Small intestine (tissue), 7 donors: ENCODE measurements at regions not wholly inside any gene's neighbourhood (a gene's known extent, or its start where the extent isn't known, plus 50 kb on each side); places are given as distances from the start of the nearest gene placed in this dataset.
A peak's percentile ranks its signal among the peaks of the same experiment; 100 is the strongest.

Source experiments
- DNase-seq, 2 donors: peaks; one replicate each; pipeline versions ENCODE4 v3.0.0 to v3.0.0-alpha.2; 2013
- FAIRE-seq: peaks from 2 replicates; lab custom pipeline; 2012; peaks lifted over from hg19 to GRCh38; lab: Jason Lieb, UNC
- H3K27ac ChIP-seq, 3 donors: one replicate each; pipeline ENCODE4 v1.5.1; 2013; ENCODE audit warnings: low read length in 2 of 3, mild to moderate bottlenecking in 2 of 3, control low read depth in 1 of 3, inconsistent platforms in 1 of 3, low read depth in 1 of 3, moderate library complexity in 1 of 3
- H3K27me3 ChIP-seq, 3 donors: one replicate each; pipeline ENCODE4 v1.6.1; 2013; ENCODE audit warnings: low read length in 3 of 3, inconsistent platforms in 1 of 3; ENCODE audit not compliant: control insufficient read depth in 3 of 3, insufficient read depth in 3 of 3
- H3K36me3 ChIP-seq, 3 donors: one replicate each; pipeline ENCODE4 v1.6.1; 2013; ENCODE audit warnings: low read length in 3 of 3, inconsistent platforms in 1 of 3, low read depth in 1 of 3, mild to moderate bottlenecking in 1 of 3, moderate library complexity in 1 of 3; ENCODE audit not compliant: control insufficient read depth in 3 of 3, insufficient read depth in 2 of 3
- H3K4me1 ChIP-seq, 3 donors: one replicate each; pipeline ENCODE4 v1.6.1; 2013; ENCODE audit warnings: low read length in 2 of 3, inconsistent platforms in 1 of 3, low read depth in 1 of 3, mild to moderate bottlenecking in 1 of 3, moderate library complexity in 1 of 3; ENCODE audit not compliant: control insufficient read depth in 3 of 3, insufficient read depth in 2 of 3
- H3K4me3 ChIP-seq, 3 donors: one replicate each; pipeline ENCODE4 v1.5.1; 2013; ENCODE audit warnings: low read length in 3 of 3, control low read depth in 1 of 3, inconsistent platforms in 1 of 3, low read depth in 1 of 3, mild to moderate bottlenecking in 1 of 3, moderate library complexity in 1 of 3
- H3K9me3 ChIP-seq, 2 donors: one replicate each; pipeline ENCODE4 v1.6.1; 2013; ENCODE audit warnings: low read depth in 1 of 2, low read length in 1 of 2; ENCODE audit not compliant: control insufficient read depth in 2 of 2, insufficient read depth in 1 of 2
- WGBS, 3 donors: extraction: QIAGEN DNeasy Blood & Tissue Kit; methylation state at CpG; one replicate each; pipeline ENCODE4 v1.1.7; 2013; 5-methylcytosine and 5-hydroxymethylcytosine counted together
- donor health status: healthy with polysubstance abuse.
- donor health status: control.
- donor health status: control.
- donor health status: Bipolar disorder and iron deficiency.
- donor health status: healthy.

- Histone ChIP-seq H3K27me3 (peaks cover 0 to 1% (median 0%) of the 10 kb centered on the region in 3 donors), H3K27ac (no peak overlapping the region), H3K36me3 (no peaks in the 10 kb centered on the region), H3K9me3 (no peaks in the 10 kb centered on the region), H3K4me3 (no peak overlapping the region), H3K4me1 (no peaks in the 10 kb centered on the region)
- FAIRE-seq: no peak
- 86 to 92% (median 91%) methylated on average over 5 of the region's 5 CpGs for WGBS, 3 donors
- DNase-seq: no peak
Measured at GRCh38 chr4:54418468-54418867, 189.4 kb downstream of the PDGFRA start.

GRCh38 chr4:54423066-54423465 is 194.0 kb downstream of the PDGFRA start:
- Histone ChIP-seq H3K27me3 (peaks cover 0 to 1% (median 0%) of the 10 kb centered on the region in 3 donors), H3K4me3 (no peak overlapping the region), H3K27ac (no peak overlapping the region), H3K9me3 (no peaks in the 10 kb centered on the region), H3K4me1 (no peaks in the 10 kb centered on the region), H3K36me3 (no peaks in the 10 kb centered on the region)
- FAIRE-seq: no peak
- WGBS, 3 donors: 15 to 59% (median 19%) methylated on average over 1 of the region's 1 CpG
- no peak for DNase-seq

- H3K4me1 ChIP-seq: no peaks in the 10 kb centered on the region
- no peak for DNase-seq
- H3K36me3 ChIP-seq: no peaks in the 10 kb centered on the region
- FAIRE-seq: no peak
- H3K27me3 ChIP-seq: no peaks in the 10 kb centered on the region
- no peaks in the 10 kb centered on the region for H3K9me3 ChIP-seq
- no peak overlapping the region for H3K27ac ChIP-seq
- WGBS, 3 donors: 49 to 70% (median 61%) methylated on average over 2 of the region's 2 CpGs
- H3K4me3 ChIP-seq: no peak overlapping the region
Measured at GRCh38 chr4:54427826-54428225, 198.7 kb downstream of the PDGFRA start.

- H3K27me3 ChIP-seq: no peaks in the 10 kb centered on the region
- WGBS, 3 donors: 53 to 88% (median 75%) methylated on average over 2 of the region's 2 CpGs
- no peaks in the 10 kb centered on the region for H3K9me3 ChIP-seq
- H3K27ac ChIP-seq: no peak overlapping the region
- FAIRE-seq (no peak), DNase-seq (no peak)
- H3K4me3 ChIP-seq: no peak overlapping the region
- H3K4me1 ChIP-seq: no peaks in the 10 kb centered on the region
- no peaks in the 10 kb centered on the region for H3K36me3 ChIP-seq
Measured at GRCh38 chr4:54428940-54429339, 199.8 kb downstream of the PDGFRA start.

- 32 to 61% (median 38%) methylated on average over 3 of the region's 3 CpGs for WGBS, 3 donors
Measured at GRCh38 chr4:54433686-54434085, 204.6 kb downstream of the PDGFRA start.

GRCh38 chr4:54439831-54440243 is 210.7 kb downstream of the PDGFRA start:
- no peaks in the 10 kb centered on the region for H3K4me1 ChIP-seq
- H3K36me3 ChIP-seq: no peaks in the 10 kb centered on the region
- FAIRE-seq (no peak), DNase-seq (peak in 1 of 2 donors; percentile 4)
- H3K9me3 ChIP-seq: no peaks in the 10 kb centered on the region
- 23 to 42% (median 29%) methylated on average over 5 to 6 of the region's 6 CpGs for WGBS, 3 donors
- no peaks in the 10 kb centered on the region for H3K27me3 ChIP-seq
- H3K4me3 ChIP-seq: no peak overlapping the region
- peak overlapping the region in 1 of 3 donors; percentile 48 for H3K27ac ChIP-seq

More at GRCh38 chr4:54433686-54434085, 204.6 kb downstream of the PDGFRA start:
- DNase-seq: no peak
- Histone ChIP-seq H3K9me3 (no peaks in the 10 kb centered on the region), H3K27ac (no peak overlapping the region), H3K4me1 (no peaks in the 10 kb centered on the region), H3K27me3 (no peaks in the 10 kb centered on the region), H3K4me3 (no peak overlapping the region), H3K36me3 (no peaks in the 10 kb centered on the region)
- no peak for FAIRE-seq

- H3K4me3 ChIP-seq: no peak overlapping the region
- H3K4me1 ChIP-seq: no peaks in the 10 kb centered on the region
- FAIRE-seq: no peak
- peak; percentile 12 to 16 for DNase-seq
- H3K36me3 ChIP-seq: no peaks in the 10 kb centered on the region
- no peaks in the 10 kb centered on the region for H3K27me3 ChIP-seq
- WGBS, 3 donors: 20 to 32% (median 30%) methylated on average over 7 of the region's 7 CpGs
- no peaks in the 10 kb centered on the region for H3K9me3 ChIP-seq
- no peak overlapping the region for H3K27ac ChIP-seq
Measured at GRCh38 chr4:54440394-54441136, 211.5 kb downstream of the PDGFRA start.

- H3K27me3 ChIP-seq: no peaks in the 10 kb centered on the region
- peaks cover 0 to 19% of the 10 kb centered on the region in 2 donors for H3K9me3 ChIP-seq
- H3K36me3 ChIP-seq: no peaks in the 10 kb centered on the region
- FAIRE-seq: no peak
- H3K4me3 ChIP-seq: no peak overlapping the region
- no peak overlapping the region for H3K27ac ChIP-seq
- H3K4me1 ChIP-seq: no peaks in the 10 kb centered on the region
- no peak for DNase-seq
Measured at GRCh38 chr4:54445866-54446265, 211.9 kb upstream of the KIT start.

GRCh38 chr4:54446581-54446980 is 211.2 kb upstream of the KIT start:
- no peaks in the 10 kb centered on the region for H3K36me3 ChIP-seq
- 42 to 79% (median 51%) methylated on average over 1 of the region's 1 CpG for WGBS, 3 donors
- no peak overlapping the region for H3K27ac ChIP-seq
- peaks cover 0 to 26% of the 10 kb centered on the region in 2 donors for H3K9me3 ChIP-seq
- no peaks in the 10 kb centered on the region for H3K4me1 ChIP-seq
- FAIRE-seq (no peak), DNase-seq (no peak)
- H3K27me3 ChIP-seq: no peaks in the 10 kb centered on the region
- no peak overlapping the region for H3K4me3 ChIP-seq
